ENCODE measurements at regions not wholly inside any gene's neighbourhood (a gene's known extent, or its start where the extent isn't known, plus 50 kb on each side); places are given as distances from the start of the nearest gene placed in this dataset.

DNA sequence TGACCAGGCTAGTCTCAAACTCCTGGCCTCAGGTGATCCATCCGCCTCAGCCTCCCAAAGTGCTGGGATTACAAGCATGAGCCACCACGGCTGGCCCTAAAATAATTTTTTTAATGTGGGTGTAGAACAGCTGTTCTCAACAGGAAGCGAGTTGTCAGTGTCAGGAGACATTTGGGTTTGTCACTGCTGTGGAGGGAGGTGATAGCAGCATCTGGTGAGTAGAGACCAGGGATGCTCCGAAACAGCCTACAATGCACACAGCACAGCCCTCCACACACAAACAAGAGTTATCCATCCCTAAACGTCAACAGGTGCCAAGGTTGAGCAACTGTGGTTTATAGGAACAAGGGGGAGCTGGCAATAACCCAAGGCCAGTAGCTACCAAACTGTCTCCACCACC, 243.4 kb upstream of the STS start:
- no peak for DNase-seq

DNA sequence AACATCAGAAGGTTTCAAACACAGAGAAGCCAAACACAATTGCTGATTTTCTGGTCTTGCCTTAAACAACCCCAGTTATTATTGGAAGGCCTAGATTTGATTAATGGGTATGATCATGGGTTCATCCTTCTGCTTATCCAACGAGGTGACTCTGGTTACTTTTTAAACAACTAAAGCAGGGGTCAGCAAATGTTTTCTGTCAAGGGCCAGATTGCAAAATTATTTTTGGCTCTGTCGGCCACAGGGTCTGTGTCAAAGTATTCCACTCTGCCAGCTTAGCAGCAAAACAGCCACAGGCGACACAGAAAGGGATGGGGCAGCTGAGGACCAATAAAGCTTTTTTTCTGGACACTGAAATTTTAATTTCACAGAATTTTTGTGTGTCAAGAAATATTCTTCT, 249.1 kb upstream of the STS start:
- no peak for DNase-seq

DNA sequence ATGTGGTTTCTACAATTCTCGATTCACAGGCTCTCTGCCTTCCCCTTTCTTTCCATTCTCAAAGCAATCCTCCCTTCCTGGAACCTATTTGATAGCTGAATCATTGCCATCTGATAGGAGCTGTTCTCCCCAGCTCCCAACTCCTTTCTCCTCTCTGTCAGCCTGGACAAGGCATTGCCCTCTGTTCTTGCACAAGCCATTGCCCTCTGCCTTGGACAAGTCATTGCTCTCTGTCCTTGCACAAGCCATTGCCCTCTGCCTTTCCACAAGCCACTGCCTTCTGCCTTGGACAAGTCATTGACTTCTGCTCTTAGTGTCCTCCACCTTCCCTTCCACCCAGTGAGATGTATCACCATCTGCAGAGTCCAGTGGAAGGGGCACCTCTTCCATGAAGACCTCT, 256.1 kb upstream of the STS start:
- DNase-seq = no peak

DNA sequence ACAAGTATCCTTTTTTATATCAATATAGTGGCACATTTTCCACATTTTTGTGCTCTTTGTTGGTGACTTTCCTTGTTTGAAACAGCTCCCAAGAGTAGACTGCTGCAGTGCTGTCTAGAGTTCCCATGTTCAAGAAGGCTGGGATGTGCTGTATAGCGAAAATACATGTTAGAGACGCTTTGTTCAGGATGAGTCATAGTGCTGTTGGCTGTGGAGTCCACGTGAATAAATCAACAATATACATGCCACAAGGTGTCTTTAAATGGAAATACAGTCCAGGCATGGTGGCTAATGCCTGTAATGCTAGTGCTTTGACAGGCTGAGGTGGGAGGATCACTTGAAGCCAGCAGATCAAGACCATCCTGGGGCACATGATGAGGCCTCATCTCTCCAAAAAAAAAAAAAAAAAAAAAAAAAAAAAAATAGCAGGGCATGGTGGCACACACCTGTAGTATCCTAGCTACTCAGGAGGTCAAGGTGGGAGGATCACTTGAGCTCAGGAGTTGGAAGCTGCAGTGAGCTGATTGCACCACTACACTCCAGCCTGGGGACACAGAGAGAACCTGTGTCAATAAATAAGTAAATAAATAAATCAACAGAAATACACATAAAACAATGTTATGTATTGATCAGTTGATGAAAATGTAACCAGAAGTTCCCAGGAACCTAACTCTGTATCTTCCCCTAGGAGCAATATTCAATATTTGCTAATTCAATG, 256.8 kb upstream of the STS start:
- no peak for DNase-seq

DNA sequence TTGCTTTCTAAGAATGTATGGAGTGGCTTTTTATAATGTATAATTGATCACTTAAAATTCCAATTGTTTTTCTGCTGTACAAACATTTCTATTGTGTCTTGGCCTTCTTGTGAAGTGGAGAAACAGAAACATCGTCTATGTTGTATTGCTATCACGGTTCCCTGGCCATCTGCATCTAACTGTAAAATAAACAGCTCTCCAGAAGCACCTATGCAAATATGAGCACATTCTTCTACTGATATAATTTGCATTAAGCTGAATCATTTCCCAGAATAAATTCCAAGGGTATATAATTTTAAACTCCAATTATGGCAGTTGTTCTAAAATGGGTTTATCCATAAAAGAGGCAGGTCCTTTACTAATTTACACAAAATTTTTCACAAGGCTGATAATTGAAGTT, 261.6 kb upstream of the STS start:
- DNase-seq = no peak

DNA sequence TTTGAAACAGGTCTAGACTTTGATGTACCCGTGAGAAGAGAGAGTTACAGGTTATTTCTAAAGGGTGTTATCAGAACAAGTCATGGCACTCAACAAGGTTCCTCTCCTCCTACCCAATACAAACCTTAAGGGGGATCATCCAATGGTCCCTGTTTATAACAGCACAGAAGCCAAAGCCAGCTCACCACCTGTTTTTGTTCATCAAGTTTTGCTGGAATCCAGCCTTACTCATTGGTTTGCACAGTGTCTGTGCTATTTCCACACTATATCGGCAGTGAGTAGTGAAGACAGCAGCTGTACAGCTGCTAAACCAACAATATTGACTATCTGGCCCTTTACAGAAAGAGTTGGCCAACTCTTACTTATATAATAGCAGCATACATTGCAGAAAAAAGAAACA, 262.1 kb upstream of the STS start:
- no peak for DNase-seq

DNA sequence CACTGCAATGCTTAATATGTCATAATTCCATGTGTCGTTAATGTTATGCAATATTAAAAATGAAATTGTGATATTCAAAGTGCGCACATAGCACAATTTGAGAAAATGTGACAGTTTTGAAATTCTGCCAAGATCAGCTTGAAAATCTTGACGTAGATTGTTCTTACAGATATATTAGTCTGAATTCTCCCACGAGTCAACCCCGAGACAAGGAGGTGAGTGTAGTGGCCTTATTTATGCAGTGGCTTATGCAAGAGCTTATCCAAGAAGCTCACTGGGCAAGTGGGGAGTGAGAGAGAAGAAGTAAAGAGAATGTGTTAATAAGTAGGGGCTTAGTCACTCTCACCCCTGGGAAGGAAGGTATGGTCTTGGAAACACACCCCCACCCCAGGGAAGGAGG, 286.1 kb upstream of the STS start:
- DNase-seq = no peak

DNA sequence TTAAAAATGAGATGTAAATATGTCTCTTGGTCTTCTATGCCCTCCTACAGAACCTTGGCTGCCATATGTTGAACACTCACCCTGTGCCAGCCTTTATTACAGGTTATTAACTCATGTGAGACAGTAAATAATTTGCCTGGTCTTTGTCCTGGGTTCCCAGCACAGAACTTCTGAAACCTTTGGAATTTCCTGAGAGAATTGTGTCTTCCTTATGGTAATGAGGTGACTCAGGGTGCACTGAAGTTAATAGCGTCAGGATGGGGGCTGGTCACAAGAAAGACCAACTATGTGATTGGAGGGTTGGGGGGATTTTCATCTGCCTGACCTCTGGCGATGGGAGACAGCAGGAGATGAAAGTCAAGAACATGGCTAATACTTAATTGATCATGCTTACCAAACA, 289.8 kb upstream of the STS start:
- no peak for DNase-seq

DNA sequence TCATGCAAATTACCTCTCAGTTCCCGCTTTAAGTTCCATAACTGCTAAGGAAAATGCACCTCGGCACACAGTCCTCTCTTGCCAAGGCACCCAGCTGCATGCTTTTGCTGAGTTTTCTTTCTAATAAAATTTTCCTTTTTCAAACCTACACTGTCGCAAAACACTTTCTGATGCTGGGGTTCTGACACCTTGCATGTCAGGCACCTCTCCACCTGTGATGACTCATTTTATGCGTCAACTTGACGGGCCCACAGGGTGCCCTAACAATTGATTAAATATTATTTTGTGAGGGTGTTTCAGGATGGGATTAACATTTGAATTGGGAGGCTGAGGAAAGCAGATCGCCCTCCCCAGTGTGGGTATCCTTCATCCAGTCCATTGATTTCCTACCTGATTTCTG, 291.0 kb upstream of the STS start:
- DNase-seq = no peak

DNA sequence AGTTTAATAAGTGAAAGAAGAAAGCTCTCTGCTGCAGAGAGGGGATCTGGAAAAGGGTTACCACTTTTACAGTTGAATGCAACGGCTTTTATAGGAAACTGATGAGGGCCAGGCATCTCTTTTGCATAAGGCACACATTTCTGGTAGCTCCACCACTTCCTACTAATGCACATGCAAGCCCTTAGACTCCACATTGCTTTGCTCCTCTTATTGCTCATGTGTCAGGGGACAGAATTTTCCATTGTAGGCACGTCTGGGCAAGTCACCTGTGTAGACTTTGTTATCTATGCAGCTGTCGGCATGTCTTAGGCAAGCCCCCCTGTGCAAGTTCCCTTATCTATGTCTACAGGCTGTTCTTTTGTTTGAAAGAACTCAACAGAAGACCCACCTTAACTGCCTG, 294.6 kb upstream of the STS start:
- no peak for DNase-seq

DNA sequence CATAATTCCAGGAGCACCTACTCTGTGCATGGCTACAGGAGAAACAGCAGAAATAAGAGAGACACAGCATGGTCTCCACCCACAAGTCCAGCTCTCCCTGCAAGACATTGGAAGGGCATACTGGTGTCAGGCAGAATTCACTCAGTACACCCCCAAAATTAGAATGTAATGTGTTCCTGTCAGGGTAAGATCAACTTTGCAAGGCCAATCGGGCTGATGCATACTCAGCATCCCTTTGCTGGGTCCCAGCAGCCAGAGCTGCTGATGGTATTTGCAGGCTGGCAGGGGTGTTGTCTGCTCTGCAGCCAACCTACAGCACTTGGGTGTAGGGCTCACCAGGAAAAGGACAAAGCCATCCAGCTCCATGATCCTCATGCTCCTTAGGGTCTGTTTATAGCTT, 295.4 kb upstream of the STS start:
- no peak for DNase-seq

DNA sequence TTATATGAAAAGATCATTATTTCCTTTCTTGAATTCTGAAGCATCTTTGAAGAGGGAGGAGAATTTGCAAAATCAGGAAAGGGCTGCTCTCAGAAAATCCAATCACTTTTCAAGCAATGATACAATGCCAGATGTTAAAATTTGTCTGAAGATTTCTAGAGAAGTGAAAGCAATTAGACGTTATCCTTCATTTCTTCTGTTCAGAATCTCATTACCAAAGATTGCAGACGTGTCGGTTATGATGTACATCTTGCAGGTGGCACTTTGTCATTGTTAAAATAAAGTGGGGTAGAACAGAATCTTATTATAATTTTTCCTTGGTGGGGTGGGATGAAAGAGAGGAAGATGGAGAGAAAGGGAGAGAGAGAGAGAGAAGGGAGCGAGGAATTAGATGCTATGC, 296.4 kb upstream of the STS start:
- no peak for DNase-seq

DNA sequence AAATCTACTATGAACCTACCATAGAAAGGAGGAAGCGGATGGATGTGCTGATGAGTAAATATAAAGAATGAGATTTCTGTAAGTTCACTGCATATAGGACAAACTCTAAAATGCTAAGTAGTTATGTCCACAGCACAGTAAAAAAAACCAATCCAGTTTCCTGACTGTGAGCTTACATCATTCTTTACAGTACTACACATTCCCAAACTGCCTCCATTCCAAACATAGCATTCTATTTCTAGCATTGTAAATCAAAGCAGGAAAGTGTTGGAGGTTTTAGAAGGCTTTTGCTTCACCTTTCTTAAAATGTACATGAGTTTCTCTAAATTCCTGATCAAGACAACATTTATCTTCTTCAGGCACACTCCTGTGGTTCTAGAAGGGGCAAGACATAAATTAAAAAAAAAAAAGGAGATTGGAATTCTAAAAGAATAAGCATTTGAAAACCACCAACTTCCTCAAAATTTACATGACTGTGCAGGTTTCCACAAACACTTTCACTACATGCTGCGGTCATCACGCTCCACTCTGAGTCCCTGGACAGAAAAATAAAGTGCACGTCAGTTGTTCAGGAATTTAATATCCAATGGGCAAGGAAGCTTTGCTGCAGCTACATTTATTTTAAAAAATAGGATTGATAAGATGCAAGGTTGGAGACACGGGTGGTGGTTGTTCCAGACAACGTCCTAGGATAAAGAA, 297.6 kb upstream of the STS start:
- DNase-seq = no peak

DNA sequence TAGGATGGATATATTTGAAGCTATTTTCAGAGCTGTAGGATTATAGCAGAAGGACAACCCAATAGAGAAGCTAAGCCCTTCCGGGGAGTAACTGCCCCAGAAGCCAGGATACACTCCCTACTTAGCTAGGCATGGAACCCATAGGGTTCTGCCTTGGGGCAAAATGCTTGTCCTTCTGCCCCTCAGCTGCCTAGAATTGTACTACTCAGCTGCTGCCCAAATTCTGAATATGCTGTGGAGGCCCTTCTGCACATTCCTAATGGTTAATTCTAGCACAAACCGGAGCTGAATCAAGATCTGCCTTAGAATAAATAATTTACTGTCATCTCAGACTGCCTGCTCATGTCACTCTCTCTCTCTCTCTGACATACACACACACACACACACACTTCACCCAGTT, 297.7 kb upstream of the VCX3A start:
- no peak for DNase-seq

DNA sequence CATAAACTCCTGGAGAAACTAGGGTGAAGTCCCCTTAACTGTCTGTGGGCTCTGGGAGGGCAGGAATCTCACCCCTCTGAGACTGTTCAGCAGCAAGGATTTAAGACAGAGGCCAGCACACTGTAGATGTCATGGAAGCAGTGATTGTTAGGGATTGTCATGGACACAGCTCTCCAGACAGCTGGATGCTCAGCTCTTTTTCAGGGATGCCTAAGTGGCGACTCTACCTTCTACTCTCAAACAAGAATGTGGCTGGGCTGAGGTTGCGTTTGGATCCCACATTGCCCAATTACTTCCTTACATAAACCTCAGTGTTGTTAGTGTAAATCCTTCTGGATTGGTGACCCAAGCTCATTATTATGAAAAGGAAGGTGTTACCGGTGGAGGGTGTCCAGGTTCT, 291.9 kb upstream of the VCX3A start:
- no peak for DNase-seq

DNA sequence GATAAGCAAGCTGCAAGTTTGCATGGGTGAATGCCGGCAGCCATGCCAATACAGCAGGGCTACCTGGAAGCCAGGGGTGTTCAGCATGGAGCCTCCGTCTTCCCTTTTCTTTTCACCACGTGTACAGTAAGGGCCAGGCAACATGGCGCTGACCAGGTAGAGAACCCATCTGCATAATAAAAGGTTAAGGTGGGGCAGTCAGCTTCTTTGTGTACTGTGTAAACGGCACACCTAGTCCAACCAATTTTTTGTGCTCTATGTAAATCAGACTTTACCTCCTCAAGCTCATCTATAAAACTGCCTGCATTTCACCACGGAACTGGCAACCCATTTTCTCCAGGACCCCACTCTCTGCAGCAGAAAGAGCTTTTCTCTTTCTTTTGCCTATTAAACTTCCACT, 286.8 kb upstream of the VCX3A start:
- no peak for DNase-seq

DNA sequence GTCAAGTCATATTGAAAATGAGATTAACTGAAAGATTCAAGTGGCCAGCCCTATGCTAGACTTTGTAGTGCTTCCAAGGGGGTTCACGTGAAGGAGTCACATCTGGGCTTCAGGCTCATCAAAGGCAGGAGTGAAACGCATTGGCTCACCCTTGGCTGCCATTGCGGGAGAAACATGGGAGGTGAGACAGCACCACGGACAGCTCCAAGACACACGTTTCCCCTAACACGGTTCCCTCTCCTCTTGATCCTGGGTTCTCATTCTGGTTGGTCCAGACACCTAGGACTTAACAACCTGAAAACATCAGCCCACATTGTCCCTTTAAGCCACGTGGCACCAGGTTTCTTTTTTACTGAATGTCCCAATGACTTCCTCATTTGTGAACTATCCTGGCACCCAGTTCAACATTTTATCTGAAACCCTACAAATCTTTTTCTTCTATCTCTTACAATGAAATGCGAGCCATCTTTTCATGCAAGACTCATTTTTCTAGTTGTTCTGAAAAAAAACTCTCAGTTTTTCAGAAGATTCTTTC, 279.0 kb upstream of the VCX3A start:
- no peak for DNase-seq

DNA sequence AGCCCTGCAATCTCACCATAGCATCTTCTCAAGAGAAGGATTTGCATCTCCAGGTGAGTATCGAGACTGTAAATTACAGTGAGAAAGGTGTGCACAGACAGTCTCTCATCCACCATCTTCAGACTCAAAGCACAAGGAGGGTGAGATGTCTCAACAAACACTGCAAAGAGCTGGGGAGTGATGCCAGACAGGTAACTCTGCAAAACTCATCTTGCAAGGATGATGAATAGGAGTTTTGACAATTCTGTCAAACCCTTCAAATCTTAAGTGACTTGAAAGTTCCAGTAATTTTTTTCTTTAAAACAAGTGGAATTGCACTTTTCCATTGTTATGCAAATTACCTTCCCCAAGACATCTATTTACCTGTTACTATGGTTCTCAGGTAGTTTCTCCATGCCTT, 277.2 kb upstream of the VCX3A start:
- no peak for DNase-seq

DNA sequence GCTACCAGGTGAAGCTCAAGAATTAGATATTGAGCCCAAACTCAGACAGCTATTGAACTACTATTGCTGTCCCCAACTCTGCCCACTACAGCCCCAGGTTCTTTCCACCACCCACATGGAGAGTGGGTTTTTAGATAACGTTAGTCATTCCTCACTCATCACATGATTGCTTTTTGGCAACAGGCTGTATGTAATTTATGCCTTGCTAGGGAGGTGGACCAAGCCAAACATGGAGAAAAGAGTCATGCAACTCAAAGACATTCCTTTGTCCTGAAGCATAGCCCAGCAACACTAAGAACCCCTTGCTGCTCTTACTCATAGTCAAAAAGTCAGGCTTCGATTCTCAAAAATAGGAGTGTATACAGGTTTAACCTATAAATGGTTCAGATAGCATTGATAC, 275.9 kb upstream of the VCX3A start:
- no peak for DNase-seq

DNA sequence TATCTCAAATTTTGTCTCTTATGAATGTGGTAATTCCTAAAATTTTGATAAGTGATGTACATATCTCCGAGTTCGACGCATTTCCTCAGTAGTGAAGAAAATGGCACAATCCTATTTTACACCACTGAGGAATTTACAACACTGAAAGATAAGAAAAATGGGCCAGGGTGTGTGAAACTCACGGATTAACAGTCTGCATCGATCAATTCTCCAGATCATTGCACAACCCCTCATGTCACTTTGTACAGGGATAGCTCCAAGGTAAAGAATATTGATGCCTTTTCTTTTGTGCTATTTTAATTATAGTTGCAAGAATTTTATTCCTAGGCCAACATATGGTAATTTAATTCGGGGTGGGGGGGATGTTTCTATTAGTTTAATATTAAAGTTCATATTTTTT, 268.7 kb upstream of the VCX3A start:
- no peak for DNase-seq

DNA sequence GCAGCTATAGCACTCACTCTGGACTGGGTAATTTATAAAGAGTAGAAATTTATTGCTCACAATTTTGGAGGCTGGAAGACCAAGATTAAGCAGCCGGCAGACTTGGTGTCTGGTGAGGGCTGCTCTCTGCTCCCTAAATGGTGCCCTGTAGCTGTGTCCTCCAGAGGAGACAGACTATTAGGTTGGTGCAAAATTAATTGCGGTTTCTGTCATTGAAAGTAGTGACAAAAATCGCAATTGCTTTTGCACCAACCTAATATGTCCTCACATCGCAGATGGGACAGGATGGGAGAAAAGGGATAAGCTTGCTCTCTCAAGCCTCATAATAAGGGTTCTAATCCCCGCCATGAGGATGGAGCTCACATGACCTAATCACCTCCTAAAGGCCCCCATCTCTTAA, 258.1 kb upstream of the VCX3A start:
- DNase-seq = no peak

DNA sequence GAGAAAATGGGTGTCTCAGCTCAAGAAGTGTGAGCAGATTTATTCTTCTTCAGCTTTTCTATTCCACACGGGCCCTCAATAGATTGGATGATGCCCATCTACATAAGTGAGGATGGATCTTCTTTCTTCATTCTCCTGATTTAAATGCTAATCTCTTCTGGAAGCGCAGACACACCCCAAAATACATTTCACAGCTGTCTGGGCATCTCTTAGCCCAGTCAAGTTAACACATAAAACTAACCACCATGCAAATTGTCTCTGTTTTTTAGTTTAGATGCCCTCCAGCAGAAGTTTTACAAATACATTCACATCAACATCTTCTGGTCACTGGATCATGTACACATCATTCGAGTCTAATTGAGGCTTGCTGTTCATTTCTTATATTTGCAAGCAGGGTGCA, 249.0 kb upstream of the VCX3A start:
- no peak for DNase-seq

DNA sequence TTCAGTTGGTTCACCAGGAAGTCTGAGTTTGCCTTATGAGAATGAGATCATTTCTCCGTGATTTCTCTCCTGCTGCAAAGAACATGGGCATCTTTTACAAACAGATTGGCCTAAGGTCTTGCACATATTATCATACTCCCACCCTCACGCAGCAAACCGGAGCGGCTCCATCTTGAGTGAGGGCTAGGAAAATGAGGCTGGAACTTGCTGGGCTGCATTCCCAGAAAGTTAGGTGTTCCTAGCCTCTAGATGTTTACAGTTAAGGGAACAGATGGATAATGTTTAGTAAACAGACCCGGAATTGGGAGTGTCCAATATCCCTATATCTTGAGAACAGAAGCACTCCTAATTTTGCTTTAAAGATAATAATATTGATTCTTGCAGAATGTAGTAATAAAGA, 247.9 kb upstream of the VCX3A start:
- DNase-seq = no peak

DNA sequence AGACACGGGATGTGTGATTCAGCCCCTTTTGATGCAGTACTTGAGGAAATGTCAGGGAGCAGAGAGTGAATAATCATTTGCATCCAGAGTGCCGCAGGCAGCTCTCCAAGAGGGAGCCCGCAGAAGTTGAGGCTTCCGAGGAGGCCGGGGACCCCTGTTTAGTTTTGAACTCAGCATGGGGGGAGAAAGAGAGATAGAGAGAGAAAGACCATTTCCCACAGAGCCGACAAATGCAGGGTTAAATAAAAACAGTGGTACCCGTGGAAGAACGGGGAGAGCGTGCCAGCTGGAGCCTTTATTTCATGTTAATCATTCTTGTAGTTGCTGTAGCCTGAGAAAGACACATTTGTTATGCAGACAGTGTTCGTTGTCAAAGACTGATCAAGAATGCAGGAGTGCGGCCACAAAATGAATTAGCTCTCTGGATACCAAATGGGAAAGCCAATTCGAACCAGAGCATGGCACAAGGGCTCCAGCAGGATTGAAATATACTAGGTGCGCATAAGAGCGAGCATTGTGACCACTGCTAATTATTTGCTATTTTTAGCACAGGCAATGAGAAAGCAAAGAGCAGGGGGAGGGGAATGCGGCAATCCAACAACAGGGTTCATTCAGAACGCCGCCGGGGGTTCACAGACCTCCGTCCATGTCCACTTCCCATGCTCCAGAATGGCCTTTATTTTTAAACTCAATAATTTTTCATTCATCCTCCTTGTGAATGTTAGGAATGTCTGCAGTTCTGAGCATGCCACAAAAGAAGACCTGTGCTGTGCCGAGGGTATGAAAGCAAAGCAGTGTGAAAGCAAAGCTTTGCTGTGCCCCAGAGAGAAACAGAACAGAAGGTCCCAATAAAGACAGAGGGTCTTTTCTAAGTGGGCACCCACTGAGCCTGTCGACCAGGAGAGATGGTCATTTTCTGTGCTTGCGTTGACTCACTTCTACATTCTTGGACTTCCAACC, 243.9 kb upstream of the VCX3A start:
- no peak for DNase-seq

Data from NCI-H2081 treated with DMSO at 0.1 percent for 48 hours (cell line).